Glutamatergic neuron (in vitro differentiated cells): ENCODE measurements at regions not wholly inside any gene's neighbourhood (a gene's known extent, or its start where the extent isn't known, plus 50 kb on each side); places are given as distances from the start of the nearest gene placed in this dataset.

Experiments used
- DNase-seq: peaks from one replicate; pipeline ENCODE4 v3.0.0; 2022
- H3K27ac Mint-ChIP-seq: one replicate; pipeline ENCODE4 v1.8.0; 2020; ENCODE audit warnings: mild to moderate bottlenecking, mixed read lengths, inconsistent platforms; ENCODE audit not compliant: unreplicated experiment
- H3K27me3 Mint-ChIP-seq: one replicate; pipeline ENCODE4 v1.8.0; 2020; ENCODE audit warnings: mild to moderate bottlenecking, moderate library complexity, mixed read lengths, inconsistent platforms; ENCODE audit not compliant: unreplicated experiment
- H3K36me3 Mint-ChIP-seq: one replicate; pipeline ENCODE4 v1.8.0; 2020; ENCODE audit warnings: mild to moderate bottlenecking, mixed read lengths, inconsistent platforms; ENCODE audit not compliant: unreplicated experiment
- H3K4me1 Mint-ChIP-seq: one replicate; pipeline ENCODE4 v1.8.0; 2020; ENCODE audit warnings: mild to moderate bottlenecking, low read depth, mixed read lengths, inconsistent platforms; ENCODE audit not compliant: unreplicated experiment
- H3K4me3 Mint-ChIP-seq: one replicate; pipeline ENCODE4 v1.8.0; 2020; ENCODE audit warnings: mild to moderate bottlenecking, mixed read lengths, inconsistent platforms; ENCODE audit not compliant: unreplicated experiment
- H3K9me3 Mint-ChIP-seq: one replicate; pipeline ENCODE4 v1.8.0; 2020; ENCODE audit warnings: mild to moderate bottlenecking, moderate library complexity, mixed read lengths, inconsistent platforms; ENCODE audit not compliant: unreplicated experiment
- TF ChIP-seq, protein P1 (sequence below): fragments of 200-600 bp; sonication (generic); IDR thresholded peaks from one replicate; pipeline ENCODE4 v1.5.0; 2021; ENCODE audit not compliant: partially characterized antibody, unreplicated experiment

GRCh38 chr12:115191342-115191741, 507.4 kb upstream of the TBX3 start:
- Mint-ChIP-seq H3K27me3 (no peaks in the 10 kb centered on the region), H3K9me3 (no peaks in the 10 kb centered on the region), H3K36me3 (no peaks in the 10 kb centered on the region), H3K4me1 (peaks cover 3% of the 10 kb centered on the region), H3K4me3 (no peak overlapping the region), H3K27ac (no peak overlapping the region)
- TF ChIP-seq, protein P1, sequence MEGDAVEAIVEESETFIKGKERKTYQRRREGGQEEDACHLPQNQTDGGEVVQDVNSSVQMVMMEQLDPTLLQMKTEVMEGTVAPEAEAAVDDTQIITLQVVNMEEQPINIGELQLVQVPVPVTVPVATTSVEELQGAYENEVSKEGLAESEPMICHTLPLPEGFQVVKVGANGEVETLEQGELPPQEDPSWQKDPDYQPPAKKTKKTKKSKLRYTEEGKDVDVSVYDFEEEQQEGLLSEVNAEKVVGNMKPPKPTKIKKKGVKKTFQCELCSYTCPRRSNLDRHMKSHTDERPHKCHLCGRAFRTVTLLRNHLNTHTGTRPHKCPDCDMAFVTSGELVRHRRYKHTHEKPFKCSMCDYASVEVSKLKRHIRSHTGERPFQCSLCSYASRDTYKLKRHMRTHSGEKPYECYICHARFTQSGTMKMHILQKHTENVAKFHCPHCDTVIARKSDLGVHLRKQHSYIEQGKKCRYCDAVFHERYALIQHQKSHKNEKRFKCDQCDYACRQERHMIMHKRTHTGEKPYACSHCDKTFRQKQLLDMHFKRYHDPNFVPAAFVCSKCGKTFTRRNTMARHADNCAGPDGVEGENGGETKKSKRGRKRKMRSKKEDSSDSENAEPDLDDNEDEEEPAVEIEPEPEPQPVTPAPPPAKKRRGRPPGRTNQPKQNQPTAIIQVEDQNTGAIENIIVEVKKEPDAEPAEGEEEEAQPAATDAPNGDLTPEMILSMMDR: no peak
- DNase-seq: no peak

DNA sequence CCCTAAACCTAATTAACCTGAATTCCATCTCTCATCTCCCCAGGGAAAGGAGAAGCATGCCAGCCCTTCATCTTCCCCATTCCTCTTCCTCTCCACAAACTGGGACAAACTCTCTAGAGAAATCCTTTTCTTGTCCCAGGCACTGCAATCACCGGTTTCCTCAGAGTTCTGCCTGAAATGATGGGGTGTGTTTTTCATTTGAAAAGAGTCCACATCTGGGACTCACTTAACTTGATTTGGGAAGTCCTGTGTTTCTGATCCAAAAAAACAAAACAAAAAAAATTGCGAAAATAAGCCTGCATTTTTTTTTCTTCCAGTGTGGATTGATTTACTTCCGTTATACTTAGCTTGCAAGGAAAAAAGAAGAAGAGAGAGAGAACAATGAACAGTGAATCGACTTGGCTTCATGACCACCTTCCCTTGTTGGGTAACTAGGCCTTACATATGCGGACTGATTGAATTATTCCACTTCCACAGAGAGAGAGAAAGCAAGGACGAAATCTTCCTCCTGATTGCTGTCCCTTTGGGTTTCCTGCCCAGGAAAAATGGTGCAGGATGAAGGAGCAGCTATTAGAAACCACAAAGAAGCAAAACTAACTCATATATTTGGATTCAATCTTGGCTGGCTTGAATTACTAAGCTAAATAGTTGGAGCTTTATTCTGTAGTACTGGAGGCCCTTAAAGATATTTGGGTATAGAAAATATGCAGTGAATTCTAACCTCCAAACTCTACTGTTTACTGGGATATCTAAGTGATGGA, 506.2 kb upstream of the TBX3 start:
- DNase-seq: no peak
- Mint-ChIP-seq H3K4me1 (peaks cover 3% of the 10 kb centered on the region), H3K36me3 (no peaks in the 10 kb centered on the region), H3K9me3 (no peaks in the 10 kb centered on the region), H3K27me3 (no peaks in the 10 kb centered on the region), H3K27ac (no peak overlapping the region), H3K4me3 (no peak overlapping the region)
- TF ChIP-seq, protein P1: no peak

GRCh38 chr12:115185506-115185905, 501.5 kb upstream of the TBX3 start:
- TF ChIP-seq, protein P1: no peak
- H3K4me1 Mint-ChIP-seq: peaks cover 3% of the 10 kb centered on the region

DNA sequence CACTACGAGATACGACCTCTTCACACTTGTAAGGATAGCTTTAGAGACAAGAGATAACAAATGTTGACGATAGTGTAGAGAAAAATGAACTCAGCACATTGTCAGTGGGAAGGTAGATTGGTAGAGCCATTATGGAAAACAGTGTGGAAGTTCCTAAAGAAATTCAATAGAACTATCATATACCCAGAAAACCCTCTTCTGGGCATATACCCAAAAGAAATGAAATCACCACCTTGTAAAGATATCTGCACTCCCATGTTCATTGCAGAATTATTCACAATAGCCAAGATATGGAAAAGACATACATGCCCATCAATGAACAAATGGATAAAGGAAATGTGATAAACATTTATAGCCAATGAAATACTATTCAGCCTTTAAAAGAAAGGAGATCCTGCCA, 499.8 kb upstream of the TBX3 start:
- no peak overlapping the region for H3K4me3 Mint-ChIP-seq
- no peak overlapping the region for H3K27ac Mint-ChIP-seq
- no peaks in the 10 kb centered on the region for H3K27me3 Mint-ChIP-seq
- no peaks in the 10 kb centered on the region for H3K4me1 Mint-ChIP-seq
- TF ChIP-seq, protein P1: no peak
- H3K36me3 Mint-ChIP-seq: no peaks in the 10 kb centered on the region
- no peaks in the 10 kb centered on the region for H3K9me3 Mint-ChIP-seq
- DNase-seq: no peak

More at GRCh38 chr12:115185506-115185905, 501.5 kb upstream of the TBX3 start:
- no peak for DNase-seq
- no peaks in the 10 kb centered on the region for H3K27me3 Mint-ChIP-seq
- no peaks in the 10 kb centered on the region for H3K9me3 Mint-ChIP-seq
- H3K36me3 Mint-ChIP-seq: no peaks in the 10 kb centered on the region
- no peak overlapping the region for H3K4me3 Mint-ChIP-seq
- no peak overlapping the region for H3K27ac Mint-ChIP-seq

DNA sequence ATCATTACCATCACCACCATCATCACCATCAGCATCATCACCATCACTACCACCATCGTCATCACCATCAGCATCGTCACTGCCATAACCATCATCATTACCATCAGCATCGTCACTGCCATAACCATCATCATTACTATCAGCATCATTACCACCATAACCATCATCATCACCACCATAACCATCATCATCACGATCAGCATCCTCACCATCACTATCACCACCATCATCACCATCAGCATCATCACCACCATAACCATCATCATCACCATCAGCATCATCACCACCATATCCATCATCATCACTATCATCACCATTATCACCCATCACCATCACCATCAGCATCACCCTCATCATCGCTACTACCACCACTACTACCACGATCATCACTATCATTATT, 493.9 kb upstream of the TBX3 start:
- no peaks in the 10 kb centered on the region for H3K4me1 Mint-ChIP-seq
- no peaks in the 10 kb centered on the region for H3K36me3 Mint-ChIP-seq
- TF ChIP-seq, protein P1: no peak
- H3K27ac Mint-ChIP-seq: no peak overlapping the region
- no peak for DNase-seq
- no peaks in the 10 kb centered on the region for H3K9me3 Mint-ChIP-seq
- no peak overlapping the region for H3K4me3 Mint-ChIP-seq
- H3K27me3 Mint-ChIP-seq: no peaks in the 10 kb centered on the region
